Gastrocnemius medialis (tissue), 4 donors: ENCODE measurements at regions not wholly inside any gene's neighbourhood (a gene's known extent, or its start where the extent isn't known, plus 50 kb on each side); places are given as distances from the start of the nearest gene placed in this dataset.

Experiments
- ATAC-seq, 2 donors: fragments of 150-250 bp; one replicate each; pipeline ENCODE4 v1.9.1; 2016
- DNase-seq, 2 donors: peaks; one replicate each; pipeline ENCODE4 v3.0.0-alpha.2; 2019
- H3K27ac ChIP-seq, 4 donors: fragments of 200-600 bp; sonication (generic); 1 replicate in 1 of 4; 2 replicates in 3 of 4; pipeline ENCODE4 v1.5.1; 2016 to 2018; ENCODE audit warnings: mild to moderate bottlenecking in 2 of 4, moderate library complexity in 1 of 4
- H3K27me3 ChIP-seq, 3 donors: fragments of 200-600 bp; sonication (generic) in 2 of 3; 1 replicate in 1 of 3; 2 replicates in 2 of 3; pipeline versions ENCODE4 v1.5.1 to v1.6.0; 2016 to 2019; ENCODE audit warnings: mild to moderate bottlenecking in 1 of 3, moderate library complexity in 1 of 3
- H3K36me3 ChIP-seq, 2 donors: fragments of 200-600 bp; sonication (generic) in 1 of 2; one replicate each; pipeline ENCODE4 v1.5.1; 2017 to 2018
- H3K4me1 ChIP-seq, 2 donors: fragments of 200-600 bp; sonication (generic) in 1 of 2; one replicate each; pipeline ENCODE4 v1.5.1; 2016 to 2017; ENCODE audit warnings: mild to moderate bottlenecking in 2 of 2
- H3K4me3 ChIP-seq, 4 donors: fragments of 200-600 bp; sonication (generic) in 3 of 4; 1 replicate in 1 of 4; 2 replicates in 3 of 4; pipeline ENCODE4 v1.5.1; 2016 to 2019; ENCODE audit warnings: mild to moderate bottlenecking in 2 of 4
- H3K9me3 ChIP-seq, 3 donors: fragments of 200-600 bp; sonication (generic) in 2 of 3; 1 replicate in 1 of 3; 2 replicates in 2 of 3; pipeline ENCODE4 v1.5.1; 2016 to 2019
- CTCF ChIP-seq, 5 experiments: fragments of 450-650 bp in 3 of 5; fragments of 200-600 bp in 2 of 5; sonication (generic) in 2 of 5; IDR thresholded peaks in 4 of 5; conservative IDR thresholded peaks in 1 of 5; 1 replicate in 4 of 5; 2 replicates in 1 of 5; pipeline ENCODE4 v1.5.1; 2016 to 2019; ENCODE audit warnings: antibody characterized with exemption in 5 of 5, mild to moderate bottlenecking in 3 of 5, moderate library complexity in 3 of 5
- POLR2A ChIP-seq, 2 donors: fragments of 450-650 bp; IDR thresholded peaks; one replicate each; pipeline ENCODE4 v1.6.1; 2017; ENCODE audit warnings: antibody characterized with exemption in 2 of 2, mild to moderate bottlenecking in 2 of 2, moderate library complexity in 2 of 2
- in situ Hi-C, 4 donors: fragments of 200-750 bp; cut with MboI; loops; one replicate each; pipeline versions ENCODE4 v1.15.0 to v1.8.0; 2017; ENCODE audit warnings: low sequenced_read_pairs in 4 of 4
- intact Hi-C: fragments of 100-400 bp; cut with DNase I; formaldehyde crosslinking; loops from one replicate; pipeline ENCODE4 v1.15.1; 2023; ENCODE audit warnings: low total_unique reads

- Histone ChIP-seq H3K27me3 (no peaks in the 10 kb centered on the region), H3K27ac (no peak overlapping the region), H3K4me3 (no peak overlapping the region), H3K4me1 (no peaks in the 10 kb centered on the region), H3K9me3 (no peaks in the 10 kb centered on the region), H3K36me3 (no peaks in the 10 kb centered on the region)
- TF ChIP-seq POLR2A (IDR thresholded peaks at IDR 0.05) (no peak), CTCF (IDR thresholded peaks at IDR 0.05 in 4 of 5, conservative IDR thresholded peaks at IDR 0.05 in 1 of 5) (no peak)
- intact Hi-C loops (no loop called here), in situ Hi-C loops (loop anchor here in 1 of 4 donors (25.0 kb wide), 1 partner anchor 112 kb away; no protein-coding TSS in a partner anchor)
- ATAC-seq (no peak), DNase-seq (no peak)
These were observed 674.7 kb upstream of the SALL1 start for GRCh38 chr16:51825779-51826178.

GRCh38 chr16:51822471-51822870, 671.4 kb upstream of the SALL1 start:
- Histone ChIP-seq H3K4me3 (no peak overlapping the region), H3K9me3 (no peaks in the 10 kb centered on the region), H3K4me1 (no peaks in the 10 kb centered on the region), H3K36me3 (no peaks in the 10 kb centered on the region), H3K27me3 (no peaks in the 10 kb centered on the region), H3K27ac (no peak overlapping the region)
- no peak for DNase-seq
- TF ChIP-seq CTCF (IDR thresholded peaks at IDR 0.05 in 4 of 5, conservative IDR thresholded peaks at IDR 0.05 in 1 of 5) (no peak), POLR2A (IDR thresholded peaks at IDR 0.05) (no peak)
- in situ Hi-C loops (no loop called here), intact Hi-C loops (no loop called here)
- ATAC-seq: no peak

GRCh38 chr16:51821527-51821926, 670.5 kb upstream of the SALL1 start:
- H3K4me1 ChIP-seq: no peaks in the 10 kb centered on the region
- no peak overlapping the region for H3K4me3 ChIP-seq
- H3K27me3 ChIP-seq: no peaks in the 10 kb centered on the region
- no peak for DNase-seq
- ATAC-seq: no peak
- TF ChIP-seq POLR2A (IDR thresholded peaks at IDR 0.05) (no peak), CTCF (IDR thresholded peaks at IDR 0.05 in 4 of 5, conservative IDR thresholded peaks at IDR 0.05 in 1 of 5) (no peak)
- in situ Hi-C loops (no loop called here), intact Hi-C loops (no loop called here)
- no peak overlapping the region for H3K27ac ChIP-seq
- no peaks in the 10 kb centered on the region for H3K36me3 ChIP-seq
- no peaks in the 10 kb centered on the region for H3K9me3 ChIP-seq

- no peaks in the 10 kb centered on the region for H3K4me1 ChIP-seq
- no peak overlapping the region for H3K27ac ChIP-seq
- no peaks in the 10 kb centered on the region for H3K27me3 ChIP-seq
- no peak for TF ChIP-seq CTCF (IDR thresholded peaks at IDR 0.05 in 4 of 5, conservative IDR thresholded peaks at IDR 0.05 in 1 of 5)
- TF ChIP-seq POLR2A (IDR thresholded peaks at IDR 0.05): no peak
- in situ Hi-C loops (no loop called here), intact Hi-C loops (no loop called here)
- no peak for ATAC-seq
- no peaks in the 10 kb centered on the region for H3K9me3 ChIP-seq
- DNase-seq: no peak
- H3K4me3 ChIP-seq: no peak overlapping the region
- H3K36me3 ChIP-seq: no peaks in the 10 kb centered on the region
These were observed 669.1 kb upstream of the SALL1 start for GRCh38 chr16:51820176-51820575.

- TF ChIP-seq CTCF (IDR thresholded peaks at IDR 0.05 in 4 of 5, conservative IDR thresholded peaks at IDR 0.05 in 1 of 5) (no peak), POLR2A (IDR thresholded peaks at IDR 0.05) (no peak)
- no peak overlapping the region for H3K4me3 ChIP-seq
- H3K9me3 ChIP-seq: no peaks in the 10 kb centered on the region
- no peaks in the 10 kb centered on the region for H3K36me3 ChIP-seq
- no peak for ATAC-seq
- intact Hi-C loops: no loop called here
- no peaks in the 10 kb centered on the region for H3K4me1 ChIP-seq
- no peaks in the 10 kb centered on the region for H3K27me3 ChIP-seq
- in situ Hi-C loops: no loop called here
- DNase-seq: no peak
- no peak overlapping the region for H3K27ac ChIP-seq
These were observed 667.4 kb upstream of the SALL1 start for GRCh38 chr16:51818342-51818944.
